NCI-H345 treated with DMSO at 0.1 percent for 48 hours (cell line): ENCODE measurements at regions not wholly inside any gene's neighbourhood (a gene's known extent, or its start where the extent isn't known, plus 50 kb on each side); places are given as distances from the start of the nearest gene placed in this dataset.
"Not testable (repeated sequence)": the region's sequence is repeated elsewhere in the genome, so short reads cannot be mapped to it uniquely, and the experiment has no call there.

ENCODE experiments used
- DNase-seq: peaks from one replicate; lab custom pipeline; 2025; ENCODE audit not compliant: unreplicated experiment; lab: John Stamatoyannopoulos, UW

DNA sequence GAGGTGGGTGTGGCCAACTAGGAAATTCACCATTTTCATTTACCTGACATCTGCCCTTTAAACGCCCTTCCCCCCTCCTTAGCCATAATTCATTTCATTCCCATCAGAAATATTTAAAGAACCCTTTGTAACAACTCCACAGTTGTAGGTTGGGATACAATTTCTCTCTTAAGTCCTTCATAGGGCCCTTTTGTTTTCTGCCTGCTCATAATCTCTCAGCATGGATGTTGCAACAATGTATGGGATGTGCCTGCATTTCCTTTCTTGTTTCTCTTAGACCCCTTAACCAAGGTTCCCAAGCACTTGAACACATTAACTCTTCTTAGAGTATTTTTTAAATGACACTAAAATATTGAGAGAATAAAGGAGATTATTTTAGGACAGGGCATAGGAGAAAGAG is 51.7 kb upstream of the MYO10 start:
- DNase-seq: no peak

DNA sequence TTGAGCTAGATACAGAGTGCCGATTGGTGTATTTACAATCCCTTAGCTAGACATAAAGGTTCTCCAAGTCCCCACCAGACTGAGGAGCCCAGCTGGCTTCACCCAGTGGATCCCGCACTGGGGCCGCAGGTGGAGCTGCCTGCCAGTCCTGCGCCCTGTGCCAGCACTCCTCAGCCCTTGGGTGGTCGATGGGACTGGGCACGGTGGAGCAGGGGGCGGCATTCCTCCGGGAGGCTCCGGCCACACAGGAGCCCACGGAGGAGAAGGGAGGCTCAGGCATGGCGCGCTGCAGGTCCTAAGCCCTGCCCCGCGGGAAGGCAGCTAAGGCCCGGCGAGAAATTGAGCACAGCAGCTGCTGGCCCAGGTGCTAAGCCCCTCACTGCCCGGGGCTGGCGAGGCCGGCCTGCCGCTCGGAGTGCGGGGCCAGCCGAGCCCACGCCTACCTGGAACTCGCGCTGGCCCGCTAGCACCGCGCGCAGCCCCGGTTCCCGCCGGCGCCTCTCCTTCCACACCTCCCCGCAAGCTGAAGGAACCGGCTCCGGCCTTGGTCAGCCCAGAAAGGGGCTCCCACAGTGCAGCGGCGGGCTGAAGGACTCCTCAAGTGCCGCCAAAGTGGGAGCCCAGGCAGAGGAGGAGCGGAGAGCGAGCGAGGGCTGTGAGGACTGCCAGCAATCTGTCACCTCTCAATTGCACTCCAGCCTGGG is 54.9 kb upstream of the MYO10 start:
- not testable (repeated sequence) for DNase-seq

DNA sequence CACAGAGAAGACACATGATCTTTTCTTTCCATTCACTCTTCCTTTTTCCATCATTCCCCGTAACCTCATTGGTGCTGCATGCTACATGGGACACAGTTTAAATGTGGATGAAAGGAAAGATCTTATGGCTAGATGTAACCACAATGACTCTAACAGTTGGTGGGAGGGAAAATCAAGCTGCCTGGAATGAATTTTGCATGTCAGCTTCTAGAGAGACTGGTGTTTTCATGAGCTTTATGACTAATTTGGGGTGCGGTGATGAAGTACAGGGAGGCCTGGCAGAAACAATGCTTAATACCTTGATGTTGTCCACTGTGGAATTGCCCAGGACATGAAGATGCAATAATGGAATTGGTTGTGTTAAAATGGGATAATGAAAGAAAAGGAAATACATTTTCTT is 55.9 kb upstream of the MYO10 start:
- no peak for DNase-seq

DNA sequence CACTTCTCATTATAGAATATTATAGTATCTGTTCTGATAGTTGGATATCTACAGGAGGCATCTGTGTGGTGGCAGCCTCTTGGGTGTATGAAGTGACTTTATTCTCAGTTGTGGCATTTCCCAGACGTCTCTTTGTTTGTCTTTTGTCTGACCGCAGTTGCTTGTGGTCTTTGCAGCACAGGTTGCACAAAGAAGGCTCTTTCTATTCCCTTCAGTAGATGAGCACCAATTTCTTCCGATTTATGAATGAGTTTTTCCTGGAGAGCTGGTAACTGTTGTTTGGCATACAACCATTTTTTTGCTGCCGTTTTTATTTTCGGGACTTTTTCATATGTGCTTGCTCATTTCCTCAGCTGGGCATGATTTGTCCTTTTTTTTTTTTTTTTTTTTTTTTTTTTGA is 56.4 kb upstream of the MYO10 start:
- DNase-seq: no peak

DNA sequence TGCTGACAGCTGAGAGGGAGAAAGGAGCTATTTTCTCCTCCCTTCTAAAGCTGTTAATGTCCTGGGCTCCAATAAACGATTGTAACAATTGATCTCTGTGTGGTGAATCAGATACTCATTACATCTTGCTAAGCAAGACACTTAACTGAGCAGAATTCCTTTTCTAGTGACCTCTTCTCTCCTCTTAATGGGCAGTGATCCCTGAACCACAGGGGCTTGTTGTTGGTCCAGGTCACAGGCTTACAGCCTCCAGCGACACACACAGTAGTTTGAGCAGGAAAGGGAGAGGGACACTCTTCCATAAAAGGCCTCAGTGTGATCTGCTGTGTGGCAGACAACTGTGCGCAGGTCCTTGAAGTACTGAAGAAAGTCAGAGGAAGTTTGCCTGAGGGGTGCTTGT is 58.5 kb upstream of the MYO10 start:
- DNase-seq: no peak

DNA sequence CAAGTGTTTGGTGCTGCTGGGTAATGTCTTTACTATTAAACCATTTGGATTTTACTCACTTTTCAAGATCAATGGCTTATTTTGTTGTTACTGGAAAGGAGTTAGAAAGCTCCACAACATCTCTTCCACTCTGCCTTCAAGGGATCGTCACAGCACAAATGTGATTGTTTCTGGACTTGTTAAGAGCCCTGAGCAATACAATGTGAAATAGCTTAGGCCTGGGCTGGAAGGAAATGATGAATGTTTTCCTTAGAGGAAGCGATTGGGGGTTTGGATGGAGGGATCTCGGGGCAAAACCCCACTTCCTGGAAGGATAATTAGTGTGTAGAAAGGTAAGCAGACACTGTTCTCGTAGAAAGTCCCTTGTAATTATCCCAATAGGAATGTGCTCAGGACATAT is 59.3 kb upstream of the MYO10 start:
- DNase-seq: no peak

DNA sequence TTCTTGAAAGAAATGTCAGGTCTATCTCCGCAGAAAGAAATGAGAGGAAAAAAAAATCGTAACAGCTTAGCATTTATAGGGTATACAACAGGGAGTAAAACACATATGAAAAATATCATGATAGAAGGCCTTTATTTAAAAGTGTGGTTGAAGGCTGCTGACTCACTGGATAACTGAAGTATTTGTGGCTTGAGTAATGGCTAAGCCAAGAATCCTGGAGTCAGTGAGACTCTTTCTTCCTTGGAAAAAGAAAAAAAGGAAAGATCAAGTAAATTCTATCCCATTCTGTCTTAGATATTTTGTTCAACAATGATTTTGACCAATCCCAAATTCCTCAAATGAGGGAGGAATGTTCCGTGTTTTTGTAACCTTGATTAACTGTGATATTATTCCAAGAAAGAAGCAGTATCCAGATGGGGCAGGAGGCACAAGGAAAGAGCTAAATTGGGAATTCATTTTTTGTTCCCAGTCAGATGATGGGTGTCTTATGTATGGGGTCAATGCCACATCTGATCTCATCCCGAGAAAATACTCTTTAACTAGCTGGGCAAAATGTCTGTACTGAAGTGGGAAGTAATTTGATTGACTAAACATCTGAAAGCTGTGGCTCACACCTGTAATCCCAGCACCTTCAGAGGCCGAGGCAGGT is 64.3 kb upstream of the MYO10 start:
- DNase-seq: no peak

DNA sequence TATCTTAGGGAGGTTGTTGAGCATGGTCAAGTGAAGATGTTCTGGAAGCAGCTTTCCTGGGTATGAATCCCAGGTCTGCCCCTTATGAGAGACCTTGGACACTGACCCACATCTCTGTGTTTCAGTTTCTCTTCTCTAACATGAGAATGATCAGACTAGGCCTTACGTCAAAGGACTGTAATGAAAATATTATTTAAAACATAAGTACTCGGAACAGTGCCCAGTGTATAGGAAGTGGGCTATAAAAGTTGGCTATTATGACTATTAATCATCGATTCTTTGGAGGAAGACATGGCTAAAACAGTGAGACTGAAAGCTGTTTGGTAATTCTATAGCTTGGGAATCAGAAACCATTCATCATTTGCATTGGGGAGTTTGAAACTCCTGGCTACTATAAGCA is 65.3 kb upstream of the MYO10 start:
- no peak for DNase-seq

DNA sequence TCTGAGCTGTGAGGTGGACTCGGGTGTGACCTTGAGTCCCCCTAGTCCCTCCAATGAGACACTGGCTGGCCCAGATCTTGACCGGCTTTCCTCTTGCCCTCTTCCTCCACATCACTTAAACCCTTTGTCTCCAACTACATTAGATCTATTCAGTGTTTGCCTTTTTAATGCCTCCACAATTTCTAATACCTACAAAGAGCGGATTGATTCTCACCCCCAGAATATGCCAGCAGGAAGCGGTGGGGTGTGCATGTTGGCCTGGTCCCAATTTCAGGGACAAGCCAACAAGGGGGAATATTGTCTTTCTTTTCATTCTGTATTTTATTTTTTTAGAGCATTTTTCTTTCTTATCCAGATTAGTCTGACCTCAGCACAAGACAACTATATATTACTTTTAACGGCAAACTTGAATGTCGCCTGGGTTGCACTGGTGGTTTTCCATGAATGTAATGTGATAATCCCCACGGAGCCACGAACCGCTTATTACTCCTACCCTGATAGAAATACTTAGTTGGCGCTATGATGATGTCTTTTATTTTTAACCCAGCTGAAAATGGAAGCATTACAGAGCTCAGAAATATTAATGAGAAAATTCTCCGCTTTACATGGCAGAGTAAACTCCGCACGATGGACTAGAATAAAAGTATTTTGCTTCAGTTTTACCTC is 68.5 kb upstream of the MYO10 start:
- DNase-seq: no peak

DNA sequence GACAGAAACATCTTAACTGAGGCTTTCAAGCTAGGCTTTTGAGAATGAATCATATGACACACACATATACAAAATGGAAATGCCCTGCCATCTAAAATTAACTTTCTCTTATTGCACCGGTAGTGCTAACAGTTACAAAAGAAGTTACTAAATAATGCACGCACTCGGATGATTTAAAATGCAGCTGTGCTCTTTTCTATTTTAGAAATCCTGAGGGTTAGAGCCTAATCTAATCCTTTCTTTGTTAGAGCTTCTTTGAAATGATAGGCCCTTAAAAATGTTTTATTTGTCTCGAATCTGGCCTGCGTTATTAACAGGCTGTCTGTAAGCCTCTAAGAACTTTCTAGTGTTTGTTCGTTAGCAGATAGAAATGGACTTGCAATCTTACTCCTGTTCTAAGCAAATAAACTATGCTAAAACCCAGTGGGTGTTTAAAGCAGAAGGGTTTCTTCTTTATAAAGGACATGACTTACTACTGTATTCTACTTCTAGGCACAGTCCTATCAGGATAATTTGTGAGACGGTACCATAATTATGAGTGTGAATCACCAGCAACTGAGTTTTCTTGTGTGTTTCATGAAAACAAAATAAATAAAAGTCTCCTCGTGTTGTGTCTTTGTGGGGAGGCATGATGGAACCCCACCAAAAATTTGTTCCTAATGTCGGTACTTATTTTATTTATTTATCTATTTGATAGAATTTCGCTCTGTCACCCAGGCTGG is 69.2 kb upstream of the MYO10 start:
- peak; percentile 52 for DNase-seq

DNA sequence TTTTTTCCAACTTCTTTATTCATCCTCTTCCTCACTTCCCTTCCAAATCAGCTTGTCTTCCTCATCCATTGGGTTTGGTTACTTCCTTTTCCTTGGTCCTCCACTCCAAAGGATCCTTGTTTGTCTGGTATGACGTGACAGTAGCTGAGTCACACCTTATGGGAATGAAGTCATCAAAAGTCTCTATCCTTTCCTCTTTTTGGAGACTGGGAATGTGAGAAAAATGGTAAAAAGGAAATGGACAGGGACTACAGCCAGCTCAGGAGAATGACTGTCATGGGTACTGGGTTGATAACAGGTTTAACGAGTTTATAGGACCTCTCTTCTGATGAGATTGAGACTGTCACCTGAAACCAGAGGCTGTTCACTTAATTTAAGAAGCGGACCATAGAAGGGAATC is 76.2 kb upstream of the MYO10 start:
- DNase-seq: no peak

DNA sequence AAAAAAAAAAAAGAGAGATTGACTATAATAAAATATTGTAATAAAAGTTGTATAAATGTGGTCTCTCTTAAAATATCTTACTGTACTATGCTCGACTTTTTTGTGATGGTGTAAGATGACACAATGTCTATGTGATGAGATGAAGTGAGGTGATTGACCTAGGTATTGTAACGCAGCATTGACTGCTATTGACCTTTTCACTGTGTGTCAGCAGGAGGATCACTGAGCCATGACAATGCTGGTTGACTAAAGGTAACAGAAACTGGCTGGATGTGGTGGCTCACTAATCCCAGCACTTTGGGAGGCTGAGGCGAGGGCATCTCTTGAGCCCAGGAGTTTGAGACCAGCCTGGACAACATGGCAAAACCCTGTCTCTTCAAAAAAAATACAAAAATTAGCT is 78.6 kb upstream of the MYO10 start:
- DNase-seq: no peak

DNA sequence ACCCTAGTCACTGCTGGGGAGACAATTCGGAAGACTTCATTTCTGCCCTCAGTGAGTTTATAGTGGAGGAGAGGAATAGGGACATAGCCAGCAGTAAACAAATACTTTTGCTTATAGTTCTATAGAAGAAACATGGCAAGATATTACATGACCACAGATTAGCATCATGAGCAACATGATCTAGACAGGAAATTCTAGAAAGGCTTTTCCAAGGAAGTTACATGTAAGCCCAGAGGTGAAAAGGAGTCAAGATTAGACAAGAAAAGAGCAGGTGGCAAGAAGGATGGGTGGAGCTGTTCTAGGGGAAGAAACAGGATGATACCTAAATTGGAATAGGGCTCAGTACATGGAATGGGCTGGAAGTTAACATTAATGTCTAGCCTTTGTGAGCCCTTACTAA is 82.8 kb upstream of the MYO10 start:
- DNase-seq: no peak

DNA sequence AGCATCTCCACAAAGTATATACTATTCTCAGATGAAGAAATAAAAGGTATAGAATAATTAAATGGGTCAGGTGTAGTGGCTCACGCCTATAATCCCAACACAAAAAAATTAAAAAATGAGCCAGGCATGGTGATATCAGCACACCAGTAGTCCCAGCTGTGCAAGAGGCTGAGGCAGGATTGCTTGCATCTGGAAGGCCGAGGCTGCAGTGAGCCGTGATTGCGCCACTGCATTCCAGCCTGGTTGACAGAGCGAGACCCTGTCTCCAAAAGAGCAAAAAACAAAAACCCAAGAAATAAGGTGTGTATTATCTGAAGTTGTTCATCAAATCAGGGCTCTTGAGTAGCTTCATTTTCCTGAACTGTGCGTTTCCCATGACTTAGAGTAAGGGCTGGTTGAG is 83.2 kb upstream of the MYO10 start:
- no peak for DNase-seq

DNA sequence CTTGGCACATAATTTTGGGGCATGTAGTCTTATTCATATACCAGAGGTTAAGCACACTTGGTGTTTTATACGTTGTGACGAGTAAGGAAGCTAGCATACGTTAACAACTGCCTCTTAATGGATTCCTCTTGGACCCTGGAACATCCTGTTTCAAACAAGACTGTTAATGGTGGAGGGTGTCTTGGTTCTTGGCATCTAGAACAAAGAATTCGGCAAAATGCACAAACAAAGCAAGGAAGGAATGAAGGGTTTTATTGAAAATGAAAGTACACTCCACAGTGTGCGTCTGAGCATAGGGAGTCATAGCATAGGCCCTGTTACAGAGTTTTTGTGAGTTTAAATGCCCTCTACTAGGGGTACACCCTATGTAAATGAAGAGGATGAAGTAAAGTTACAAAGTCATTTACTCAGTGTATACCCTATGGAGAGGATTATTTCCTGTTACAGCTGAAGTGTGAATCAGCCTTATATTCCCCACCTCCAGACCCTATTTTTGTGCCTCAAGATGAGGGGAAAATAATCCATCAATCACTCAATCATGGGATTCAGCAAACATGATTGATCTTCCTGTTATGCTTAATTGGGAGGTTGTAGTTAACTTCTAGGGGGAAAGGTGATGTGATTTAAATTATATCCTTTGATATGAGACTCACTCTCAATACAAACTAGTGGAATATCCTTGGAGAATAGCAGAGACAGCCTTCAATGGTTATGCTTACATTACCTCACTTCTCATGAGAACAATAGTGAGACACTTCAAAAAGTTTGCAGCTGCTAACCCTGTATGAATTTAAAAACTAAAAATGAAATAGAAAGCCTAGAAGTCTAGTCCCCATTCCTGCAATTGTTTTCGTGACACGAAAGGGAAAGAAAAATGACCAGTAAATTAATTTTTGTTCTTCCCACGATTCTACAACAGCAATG is 84.9 kb upstream of the MYO10 start:
- no peak for DNase-seq

DNA sequence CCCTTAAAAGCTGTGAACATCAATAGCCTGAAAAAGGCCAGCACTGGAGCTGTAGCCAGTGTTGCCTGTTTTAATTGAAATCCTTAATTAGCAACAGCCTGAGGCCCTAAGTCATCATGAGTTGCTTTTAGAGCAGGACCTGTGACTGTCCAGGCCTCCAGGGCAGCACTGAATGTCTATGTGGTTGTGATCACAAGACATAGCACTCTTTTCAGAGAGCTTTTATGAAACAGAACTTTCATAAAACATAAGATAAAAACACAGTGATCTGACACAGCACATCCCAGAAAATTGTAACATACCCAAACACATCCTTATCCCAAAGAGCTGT is 85.5 kb upstream of the MYO10 start:
- no peak for DNase-seq

DNA sequence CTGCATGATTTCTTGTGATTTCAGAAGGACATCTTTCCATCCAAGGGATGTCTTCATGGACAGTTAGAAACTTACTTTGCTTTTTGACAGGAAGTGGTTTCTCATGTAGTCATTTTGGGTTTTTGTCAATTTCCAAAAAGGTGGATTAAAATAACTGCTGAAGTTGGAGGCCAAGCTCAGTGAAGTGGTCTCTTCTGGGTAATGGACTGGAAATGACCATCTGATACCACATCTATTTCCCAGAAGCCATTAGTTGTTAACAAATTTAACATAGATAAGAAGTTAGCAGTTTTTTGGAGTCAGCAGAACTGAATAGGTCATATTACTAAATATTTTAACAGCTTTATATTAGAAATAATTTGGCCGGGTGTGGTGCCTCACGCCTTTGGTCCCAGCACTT is 86.2 kb upstream of the MYO10 start:
- DNase-seq: no peak

DNA sequence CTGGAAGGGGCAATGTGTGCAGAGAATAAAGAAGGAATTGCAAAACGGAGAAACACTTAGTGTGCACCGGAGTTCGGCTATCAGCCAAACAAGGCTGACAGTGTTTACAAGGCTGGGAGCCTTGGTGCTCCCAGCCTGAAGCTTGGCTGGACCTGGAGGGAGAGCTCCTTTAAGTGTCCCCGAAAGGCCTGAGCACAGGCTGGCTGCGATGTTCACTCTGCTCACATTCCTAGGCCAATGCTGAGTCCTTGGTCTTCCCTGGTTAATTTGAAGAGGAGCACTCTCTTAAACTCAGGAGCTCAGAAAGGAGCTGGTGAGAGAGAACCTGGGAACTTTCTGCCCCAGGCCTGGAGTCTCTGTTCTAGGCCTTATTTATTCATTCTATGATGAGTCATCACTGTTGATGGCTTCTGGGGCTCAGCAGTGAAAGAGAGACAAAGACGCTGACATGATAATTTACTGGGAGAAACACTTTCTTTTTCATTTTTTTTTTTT is 88.6 kb upstream of the MYO10 start:
- DNase-seq: no peak

DNA sequence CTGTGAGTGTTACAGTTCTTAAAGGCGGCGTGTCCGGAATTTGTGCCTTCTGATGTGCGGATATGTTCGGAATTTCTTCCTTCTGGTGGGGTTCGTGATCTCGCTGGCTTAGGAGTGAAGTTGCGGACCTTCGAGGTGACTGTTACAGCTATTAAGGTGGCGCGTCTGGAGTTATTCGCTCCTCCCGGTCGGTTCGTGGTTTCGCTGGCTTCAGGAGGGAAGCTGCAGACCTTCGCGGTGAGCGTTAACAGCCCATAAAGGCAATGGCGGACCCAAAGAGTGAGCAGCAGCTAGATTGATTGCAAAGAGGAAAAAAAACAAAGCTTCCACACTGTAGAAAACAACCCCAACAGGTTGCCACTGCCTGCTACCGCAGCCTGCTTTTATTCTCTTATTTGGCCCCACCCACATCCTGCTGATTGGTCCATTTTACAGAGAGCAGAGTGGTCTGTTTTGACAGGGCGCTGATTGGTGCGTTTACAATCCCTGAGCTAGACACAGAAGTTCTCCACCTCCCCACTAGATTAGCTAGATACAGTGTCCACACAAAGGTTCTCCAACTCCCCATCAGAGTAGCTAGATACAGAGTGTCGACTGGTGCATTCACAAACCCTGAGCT is 95.7 kb upstream of the MYO10 start:
- DNase-seq: not testable (repeated sequence)

DNA sequence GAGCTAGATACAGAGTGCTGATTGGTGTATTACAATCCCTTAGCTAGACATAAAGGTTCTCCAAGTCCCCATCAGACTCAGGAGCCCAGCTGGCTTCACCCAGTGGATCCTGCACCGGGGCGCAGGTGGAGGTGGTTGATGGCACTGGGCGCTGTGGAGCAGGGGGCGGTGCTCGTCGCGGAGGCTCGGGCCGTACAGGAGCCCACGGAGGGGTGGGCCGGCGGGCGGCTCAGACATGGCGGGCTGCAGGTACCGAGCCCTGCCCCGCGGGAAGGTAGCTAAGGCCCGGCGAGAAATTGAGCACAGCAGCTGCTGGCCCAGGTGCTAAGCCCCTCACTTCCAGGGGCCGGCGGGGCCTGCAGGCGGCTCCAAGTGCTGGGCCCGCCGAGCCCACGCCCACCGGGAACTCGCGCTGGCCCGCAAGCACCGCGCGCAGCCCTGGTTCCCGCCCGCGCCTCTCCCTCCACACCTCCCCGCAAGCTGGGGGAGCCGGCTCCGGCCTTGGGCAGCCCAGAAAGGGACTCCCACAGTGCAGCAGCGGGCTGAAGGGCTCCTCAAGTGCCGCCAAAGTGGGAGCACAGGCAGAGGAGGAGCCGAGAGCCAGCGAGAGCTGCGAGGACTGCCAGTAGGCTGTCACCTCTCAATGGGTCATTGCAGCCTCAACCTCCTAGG is 96.4 kb upstream of the MYO10 start:
- DNase-seq: not testable (repeated sequence)
